Caco-2 (cell line): ENCODE measurements at regions not wholly inside any gene's neighbourhood (a gene's known extent, or its start where the extent isn't known, plus 50 kb on each side); places are given as distances from the start of the nearest gene placed in this dataset.

Experiments used
- BruUV-seq: library from RNA; stranded (reverse); fragments of 400-500 nt; replicated peaks from 2 replicates; lab custom pipeline; 2021; lab: Mats Ljungman, UMichigan
- CTCF ChIA-PET: fragments of 300-600 bp; sonication (Branson Sonifier 250); formaldehyde crosslinking; loops from one replicate; lab custom pipeline; 2022; ENCODE audit warnings: antibody characterized with exemption; lab: Charles Lee
- POLR2A ChIA-PET: fragments of 300-600 bp; sonication (Branson Sonifier 250); formaldehyde crosslinking; loops from one replicate; lab custom pipeline; 2022; ENCODE audit warnings: antibody characterized with exemption; lab: Charles Lee
- DNase-seq, 2 experiments: peaks; one replicate each; pipeline versions ENCODE4 v3.0.0 to v3.0.0-alpha.2; 2020 to 2022
- H3K27me3 ChIP-seq: replicated peaks from 2 replicates; pipeline ENCODE4 v1.6.0; 2011; ENCODE audit warnings: low read length; ENCODE audit not compliant: control insufficient read depth, insufficient read depth
- H3K36me3 ChIP-seq: 2 replicates; pipeline ENCODE4 v1.5.1; 2011; ENCODE audit warnings: low read length; ENCODE audit not compliant: control insufficient read depth, insufficient read depth
- H3K4me1 ChIP-seq: fragments of 250-450 bp; sonication (Bioruptor Pico); 2 replicates; pipeline ENCODE4 v1.5.1; 2020; ENCODE audit warnings: mild to moderate bottlenecking
- H3K4me3 ChIP-seq: 2 replicates; pipeline ENCODE4 v1.5.1; 2011; ENCODE audit warnings: low read depth, mild to moderate bottlenecking, control low read depth, low read length
- H3K9me3 ChIP-seq: fragments of 250-450 bp; sonication (Bioruptor Pico); 2 replicates; pipeline ENCODE4 v1.5.1; 2020; ENCODE audit warnings: mild to moderate bottlenecking, moderate library complexity
- H3K27ac Mint-ChIP-seq: one replicate; pipeline ENCODE4 v1.8.0; 2022; ENCODE audit warnings: mixed read lengths; ENCODE audit not compliant: unreplicated experiment
- H3K27me3 Mint-ChIP-seq: one replicate; pipeline ENCODE4 v1.8.0; 2022; ENCODE audit warnings: mixed read lengths; ENCODE audit not compliant: insufficient read depth, unreplicated experiment
- H3K36me3 Mint-ChIP-seq: one replicate; pipeline ENCODE4 v1.8.0; 2022; ENCODE audit warnings: mild to moderate bottlenecking, mixed read lengths; ENCODE audit not compliant: insufficient read depth, unreplicated experiment
- H3K4me1 Mint-ChIP-seq: one replicate; pipeline ENCODE4 v1.8.0; 2022; ENCODE audit warnings: low read depth, mixed read lengths; ENCODE audit not compliant: unreplicated experiment
- H3K4me3 Mint-ChIP-seq: one replicate; pipeline ENCODE4 v1.8.0; 2022; ENCODE audit warnings: mild to moderate bottlenecking, moderate library complexity, mixed read lengths; ENCODE audit not compliant: unreplicated experiment
- H3K9me3 Mint-ChIP-seq: one replicate; pipeline ENCODE4 v1.8.0; 2022; ENCODE audit warnings: mixed read lengths; ENCODE audit not compliant: unreplicated experiment
- intact Hi-C: fragments of 100-400 bp; cut with micrococcal nuclease; formaldehyde crosslinking; loops from one replicate; pipeline ENCODE4 v1.10.0; 2022; ENCODE audit not compliant: unreplicated experiment
- TF ChIP-seq, protein P1 (sequence below), 2 experiments: fragments of 200-600 bp in 1 of 2; IDR thresholded peaks; 1 replicate in 1 of 2; 2 replicates in 1 of 2; pipeline versions ENCODE4 v1.5.1 to v1.8.0; 2011 to 2022; ENCODE audit warnings: antibody characterized with exemption in 1 of 2, control low read depth in 1 of 2, inconsistent platforms in 1 of 2, low read depth in 1 of 2, low read length in 1 of 2, mild to moderate bottlenecking in 1 of 2, moderate library complexity in 1 of 2; ENCODE audit not compliant: insufficient read depth in 1 of 2, severe bottlenecking in 1 of 2, unreplicated experiment in 1 of 2

DNA sequence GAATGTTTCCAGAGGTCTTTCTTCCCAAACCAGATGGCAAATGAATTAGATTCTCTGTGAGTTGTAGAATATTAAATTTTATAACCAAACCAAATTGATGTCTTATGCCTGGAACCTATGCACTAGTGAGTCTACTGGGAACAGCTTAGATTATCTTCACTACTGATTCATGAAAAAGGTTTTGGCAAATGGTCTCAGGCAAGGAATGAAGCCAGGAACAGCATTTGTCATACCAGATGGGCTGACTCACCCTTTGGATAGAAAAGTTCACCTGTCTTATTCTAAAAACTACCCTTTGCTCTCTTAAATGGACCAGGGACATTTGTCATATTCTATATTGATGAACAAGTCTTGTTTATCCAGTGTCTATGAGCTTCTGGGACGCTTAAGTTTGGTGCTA, 135.4 kb upstream of the ECI2 start:
- CTCF ChIA-PET = no interaction called here
- Histone ChIP-seq H3K27me3 (no peaks in the 10 kb centered on the region; the same call in 1 of the 2 replicates), H3K9me3 (no peaks in the 10 kb centered on the region), H3K4me3 (no peak overlapping the region), H3K36me3 (no peaks in the 10 kb centered on the region), H3K4me1 (no peaks in the 10 kb centered on the region)
- TF ChIP-seq, protein P1, sequence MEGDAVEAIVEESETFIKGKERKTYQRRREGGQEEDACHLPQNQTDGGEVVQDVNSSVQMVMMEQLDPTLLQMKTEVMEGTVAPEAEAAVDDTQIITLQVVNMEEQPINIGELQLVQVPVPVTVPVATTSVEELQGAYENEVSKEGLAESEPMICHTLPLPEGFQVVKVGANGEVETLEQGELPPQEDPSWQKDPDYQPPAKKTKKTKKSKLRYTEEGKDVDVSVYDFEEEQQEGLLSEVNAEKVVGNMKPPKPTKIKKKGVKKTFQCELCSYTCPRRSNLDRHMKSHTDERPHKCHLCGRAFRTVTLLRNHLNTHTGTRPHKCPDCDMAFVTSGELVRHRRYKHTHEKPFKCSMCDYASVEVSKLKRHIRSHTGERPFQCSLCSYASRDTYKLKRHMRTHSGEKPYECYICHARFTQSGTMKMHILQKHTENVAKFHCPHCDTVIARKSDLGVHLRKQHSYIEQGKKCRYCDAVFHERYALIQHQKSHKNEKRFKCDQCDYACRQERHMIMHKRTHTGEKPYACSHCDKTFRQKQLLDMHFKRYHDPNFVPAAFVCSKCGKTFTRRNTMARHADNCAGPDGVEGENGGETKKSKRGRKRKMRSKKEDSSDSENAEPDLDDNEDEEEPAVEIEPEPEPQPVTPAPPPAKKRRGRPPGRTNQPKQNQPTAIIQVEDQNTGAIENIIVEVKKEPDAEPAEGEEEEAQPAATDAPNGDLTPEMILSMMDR (IDR thresholded peaks at IDR 0.05; ENCODE audit: insufficient read depth in 1 of 2, low read depth in 1 of 2, low read length in 1 of 2, severe bottlenecking in 1 of 2, unreplicated experiment in 1 of 2) = no peak
- DNase-seq = no peak
- no peak overlapping the region for H3K4me3 Mint-ChIP-seq
- intact Hi-C loops = no loop called here
- POLR2A ChIA-PET = no interaction called here
- no peak overlapping the region for H3K27ac Mint-ChIP-seq
- H3K27me3 Mint-ChIP-seq = peaks cover 16% of the 10 kb centered on the region
- no peaks in the 10 kb centered on the region for H3K36me3 Mint-ChIP-seq
- peaks cover 9% of the 10 kb centered on the region for H3K9me3 Mint-ChIP-seq
- BruUV-seq = no TSS peak
- H3K4me1 Mint-ChIP-seq = no peaks in the 10 kb centered on the region

DNA sequence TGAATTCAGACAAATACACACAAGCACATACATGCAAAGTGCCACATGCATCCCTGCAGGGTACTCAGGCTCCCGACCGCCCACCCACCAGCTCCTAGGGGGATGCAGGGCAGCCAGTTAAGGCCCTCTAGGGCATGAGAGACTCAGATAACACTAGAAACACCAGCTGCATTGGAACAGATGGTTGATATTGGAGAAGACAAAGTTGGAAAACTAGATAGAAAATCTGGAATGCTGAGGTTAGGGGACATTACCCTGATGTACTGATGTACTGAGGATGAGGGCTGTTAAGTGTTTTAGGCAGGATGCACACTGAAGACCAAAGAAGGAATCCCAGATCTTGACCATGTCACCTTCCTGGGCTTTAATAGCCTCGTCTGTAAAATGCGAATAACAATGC, 134.6 kb upstream of the ECI2 start:
- no peaks in the 10 kb centered on the region for H3K36me3 ChIP-seq
- H3K27me3 ChIP-seq = no peaks in the 10 kb centered on the region; the same call in 1 of the 2 replicates
- no peak overlapping the region for H3K4me3 ChIP-seq
- CTCF ChIA-PET = no interaction called here
- Mint-ChIP-seq H3K27ac (no peak overlapping the region), H3K4me1 (no peaks in the 10 kb centered on the region), H3K4me3 (no peak overlapping the region), H3K36me3 (no peaks in the 10 kb centered on the region), H3K9me3 (peaks cover 10% of the 10 kb centered on the region), H3K27me3 (peaks cover 18% of the 10 kb centered on the region)
- TF ChIP-seq, protein P1 (IDR thresholded peaks at IDR 0.05; ENCODE audit: insufficient read depth in 1 of 2, low read depth in 1 of 2, low read length in 1 of 2, severe bottlenecking in 1 of 2, unreplicated experiment in 1 of 2) = no peak
- intact Hi-C loops = no loop called here
- POLR2A ChIA-PET = no interaction called here
- no peak for DNase-seq
- no peaks in the 10 kb centered on the region for H3K9me3 ChIP-seq
- H3K4me1 ChIP-seq = no peaks in the 10 kb centered on the region
- no TSS peak for BruUV-seq

DNA sequence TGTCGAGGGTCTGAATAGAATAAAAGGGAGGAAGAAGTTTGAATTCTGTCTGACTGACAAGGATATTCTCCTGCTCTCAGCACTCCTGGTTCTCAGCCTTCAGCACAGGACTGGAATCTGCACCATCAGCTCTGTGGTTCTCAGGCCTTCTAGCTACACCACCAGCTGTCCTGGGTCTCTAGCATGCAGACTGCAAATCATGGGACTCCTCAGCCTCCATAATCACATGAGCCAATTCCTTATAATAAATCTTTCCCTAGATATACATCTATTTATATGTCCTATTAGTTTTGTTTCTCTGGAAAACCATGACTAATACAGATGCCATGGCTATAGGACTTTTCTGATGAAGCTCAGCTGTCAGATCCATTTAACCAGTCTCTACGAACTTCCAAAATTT, 132.8 kb upstream of the ECI2 start:
- peaks cover 21% of the 10 kb centered on the region for H3K27me3 Mint-ChIP-seq
- H3K27me3 ChIP-seq = no peaks in the 10 kb centered on the region; the same call in 1 of the 2 replicates
- no peaks in the 10 kb centered on the region for H3K9me3 ChIP-seq
- H3K36me3 ChIP-seq = no peaks in the 10 kb centered on the region
- ChIA-PET POLR2A (no interaction called here), CTCF (no interaction called here)
- TF ChIP-seq, protein P1 (IDR thresholded peaks at IDR 0.05; ENCODE audit: insufficient read depth in 1 of 2, low read depth in 1 of 2, low read length in 1 of 2, severe bottlenecking in 1 of 2, unreplicated experiment in 1 of 2) = no peak
- peaks cover 10% of the 10 kb centered on the region for H3K9me3 Mint-ChIP-seq
- H3K27ac Mint-ChIP-seq = no peak overlapping the region
- H3K36me3 Mint-ChIP-seq = no peaks in the 10 kb centered on the region
- H3K4me3 ChIP-seq = no peak overlapping the region
- no peak for DNase-seq
- H3K4me1 ChIP-seq = no peaks in the 10 kb centered on the region
- no peak overlapping the region for H3K4me3 Mint-ChIP-seq
- no peaks in the 10 kb centered on the region for H3K4me1 Mint-ChIP-seq
- intact Hi-C loops = no loop called here
- no TSS peak for BruUV-seq
